Esophagus muscularis mucosa (tissue), 4 donors: ENCODE measurements at regions not wholly inside any gene's neighbourhood (a gene's known extent, or its start where the extent isn't known, plus 50 kb on each side); places are given as distances from the start of the nearest gene placed in this dataset.

Experiments
- DNase-seq: peaks from one replicate; pipeline ENCODE4 v3.0.0-alpha.2; 2017; ENCODE audit errors: extremely low spot score
- H3K27ac ChIP-seq, 4 donors: fragments of 200-600 bp; sonication (generic); replicated peaks in 1 of 4; 1 replicate in 3 of 4; 2 replicates in 1 of 4; pipeline ENCODE4 v1.5.1; 2016 to 2019; ENCODE audit warnings: mild to moderate bottlenecking in 1 of 4
- H3K27me3 ChIP-seq, 4 donors: fragments of 200-600 bp; sonication (generic); one replicate each; pipeline versions ENCODE4 v1.5.1 to v1.6.0; 2016 to 2019
- H3K36me3 ChIP-seq, 4 donors: fragments of 200-600 bp; sonication (generic); one replicate each; pipeline ENCODE4 v1.5.1; 2016 to 2019
- H3K4me1 ChIP-seq, 4 donors: fragments of 200-600 bp; sonication (generic); one replicate each; pipeline ENCODE4 v1.5.1; 2016 to 2019
- H3K4me3 ChIP-seq, 4 donors: fragments of 200-600 bp; sonication (generic); 1 replicate in 2 of 4; 2 replicates in 2 of 4; pipeline ENCODE4 v1.5.1; 2016 to 2019; ENCODE audit warnings: mild to moderate bottlenecking in 4 of 4, moderate library complexity in 1 of 4
- H3K9me3 ChIP-seq, 4 donors: fragments of 200-600 bp; sonication (generic); 1 replicate in 3 of 4; 2 replicates in 1 of 4; pipeline ENCODE4 v1.5.1; 2016 to 2019
- CTCF ChIP-seq, 3 experiments: fragments of 200-600 bp in 2 of 3; fragments of 450-650 bp in 1 of 3; sonication (generic) in 2 of 3; IDR thresholded peaks; one replicate each; pipeline ENCODE4 v1.5.1; 2017 to 2019; ENCODE audit warnings: antibody characterized with exemption in 3 of 3, mild to moderate bottlenecking in 2 of 3, moderate library complexity in 1 of 3
- EP300 ChIP-seq: sonication (generic); formaldehyde crosslinking; IDR thresholded peaks from one replicate; pipeline ENCODE4 v1.6.1; 2017; ENCODE audit warnings: antibody characterized with exemption
- POLR2A ChIP-seq: fragments of 450-650 bp; IDR thresholded peaks from one replicate; pipeline ENCODE4 v1.6.1; 2017; ENCODE audit warnings: antibody characterized with exemption, moderate library complexity, mild to moderate bottlenecking, low read depth
- POLR2AphosphoS5 ChIP-seq, 2 donors: sonication (generic); formaldehyde crosslinking; IDR thresholded peaks; one replicate each; pipeline ENCODE4 v1.6.1; 2017; ENCODE audit warnings: antibody characterized with exemption in 2 of 2
- WGBS: methylation state at CpG from one replicate; pipeline ENCODE4 v1.1.5; 2018; 5-methylcytosine and 5-hydroxymethylcytosine counted together
- intact Hi-C: fragments of 100-400 bp; cut with DNase I; formaldehyde crosslinking; loops from one replicate; pipeline ENCODE4 v1.15.1; 2023

GRCh38 chr7:17070231-17070708, 188.5 kb upstream of the AGR3 start:
- DNase-seq: no peak
- Histone ChIP-seq H3K4me3 (no peak overlapping the region), H3K9me3 (no peaks in the 10 kb centered on the region), H3K27me3 (no peaks in the 10 kb centered on the region), H3K4me1 (no peaks in the 10 kb centered on the region), H3K27ac (no peak overlapping the region), H3K36me3 (no peaks in the 10 kb centered on the region)
- no CpG with 5 or more reads among the region's 1 CpG for WGBS
- intact Hi-C loops: no loop called here
- no peak for TF ChIP-seq EP300
- TF ChIP-seq CTCF (IDR thresholded peaks at IDR 0.05): no peak
- TF ChIP-seq POLR2AphosphoS5 (IDR thresholded peaks at IDR 0.05): no peak
- TF ChIP-seq POLR2A: no peak

GRCh38 chr7:17071866-17072265, 190.1 kb upstream of the AGR3 start:
- Histone ChIP-seq H3K27me3 (no peaks in the 10 kb centered on the region), H3K36me3 (no peaks in the 10 kb centered on the region), H3K4me1 (no peaks in the 10 kb centered on the region), H3K9me3 (no peaks in the 10 kb centered on the region), H3K4me3 (no peak overlapping the region), H3K27ac (no peak overlapping the region)
- 74% methylated on average over 1 of the region's 1 CpG for WGBS
- TF ChIP-seq POLR2A: no peak
- TF ChIP-seq EP300: no peak
- intact Hi-C loops: no loop called here
- DNase-seq: no peak

GRCh38 chr7:17075601-17076255, 193.9 kb upstream of the AGR3 start:
- Histone ChIP-seq H3K4me3 (no peak overlapping the region), H3K27me3 (no peaks in the 10 kb centered on the region), H3K27ac (no peak overlapping the region), H3K9me3 (peaks cover 0 to 8% (median 0%) of the 10 kb centered on the region in 4 donors), H3K36me3 (no peaks in the 10 kb centered on the region), H3K4me1 (no peaks in the 10 kb centered on the region)
- 62% methylated on average over 6 of the region's 6 CpGs for WGBS
- TF ChIP-seq POLR2AphosphoS5 (IDR thresholded peaks at IDR 0.05): no peak
- no peak for TF ChIP-seq POLR2A
- TF ChIP-seq EP300: no peak
- intact Hi-C loops: no loop called here
- no peak for DNase-seq

GRCh38 chr7:17078298-17078697, 196.5 kb upstream of the AGR3 start:
- Histone ChIP-seq H3K27ac (no peak overlapping the region), H3K36me3 (no peaks in the 10 kb centered on the region), H3K4me3 (no peak overlapping the region), H3K9me3 (peaks cover 0 to 8% (median 0%) of the 10 kb centered on the region in 4 donors), H3K4me1 (no peaks in the 10 kb centered on the region), H3K27me3 (no peaks in the 10 kb centered on the region)
- intact Hi-C loops: no loop called here
- DNase-seq: no peak
- WGBS: 85% methylated on average over 6 of the region's 6 CpGs
- no peak for TF ChIP-seq CTCF (IDR thresholded peaks at IDR 0.05)
- TF ChIP-seq POLR2A: no peak
- no peak for TF ChIP-seq POLR2AphosphoS5 (IDR thresholded peaks at IDR 0.05)
- no peak for TF ChIP-seq EP300

- no peaks in the 10 kb centered on the region for H3K27me3 ChIP-seq
- no peak for DNase-seq
- H3K36me3 ChIP-seq: no peaks in the 10 kb centered on the region
- TF ChIP-seq POLR2A: no peak
- no peak for TF ChIP-seq EP300
- no peak for TF ChIP-seq CTCF (IDR thresholded peaks at IDR 0.05)
- TF ChIP-seq POLR2AphosphoS5 (IDR thresholded peaks at IDR 0.05): no peak
- no peaks in the 10 kb centered on the region for H3K4me1 ChIP-seq
- H3K9me3 ChIP-seq: peaks cover 0 to 8% (median 0%) of the 10 kb centered on the region in 4 donors
- intact Hi-C loops: no loop called here
- no peak overlapping the region for H3K27ac ChIP-seq
- 92% methylated on average over 4 of the region's 4 CpGs for WGBS
- no peak overlapping the region for H3K4me3 ChIP-seq
These were observed 201.8 kb upstream of the AGR3 start for GRCh38 chr7:17083392-17084165.
